Endothelial cell of umbilical vein (primary cell): ENCODE measurements at regions not wholly inside any gene's neighbourhood (a gene's known extent, or its start where the extent isn't known, plus 50 kb on each side); places are given as distances from the start of the nearest gene placed in this dataset.

ENCODE experiments used
- BruUV-seq: library from RNA; stranded (reverse); fragments of 400-500 nt; replicated peaks from 2 replicates; lab custom pipeline; 2021; lab: Mats Ljungman, UMichigan
- CTCF ChIA-PET: fragments of 300-600, 350-600 bp; sonication (Branson Sonifier 250); formaldehyde crosslinking; loops from one replicate; lab custom pipeline; 2021; ENCODE audit warnings: antibody characterized with exemption, inconsistent platforms; lab: Charles Lee
- POLR2A ChIA-PET: fragments of 300-600, 350-600 bp; sonication (Branson Sonifier 250); formaldehyde crosslinking; loops from one replicate; lab custom pipeline; 2021; ENCODE audit warnings: antibody characterized with exemption, inconsistent platforms; lab: Charles Lee
- DNase-seq: peaks from one replicate; pipeline ENCODE4 v3.0.0-alpha.2; 2011; ENCODE audit warnings: low read depth, low spot score
- FAIRE-seq: peaks from 2 replicates; lab custom pipeline; 2011; peaks lifted over from hg19 to GRCh38; lab: Jason Lieb, UNC
- H2AFZ ChIP-seq: 2 replicates; pipeline ENCODE4 v1.6.0; 2012; ENCODE audit warnings: low read depth, low read length, control low read depth, inconsistent platforms
- H3K27ac ChIP-seq: 2 replicates; pipeline ENCODE4 v1.5.1; 2011; ENCODE audit warnings: low read depth, mild to moderate bottlenecking, control low read depth, low read length, moderate library complexity; ENCODE audit not compliant: insufficient read depth
- H3K27me3 ChIP-seq, 2 experiments: 2 replicates each; pipeline versions ENCODE4 v1.6.0 to v1.6.1; 2011; ENCODE audit warnings: low read length in 2 of 2, mixed read lengths in 1 of 2; ENCODE audit not compliant: control insufficient read depth in 2 of 2, insufficient read depth in 2 of 2
- H3K36me3 ChIP-seq, 2 experiments: 2 replicates in 1 of 2; 3 replicates in 1 of 2; pipeline ENCODE4 v1.5.1; 2011; ENCODE audit warnings: low read length in 2 of 2, mild to moderate bottlenecking in 1 of 2, moderate library complexity in 1 of 2; ENCODE audit not compliant: control insufficient read depth in 2 of 2, insufficient read depth in 2 of 2; ENCODE audit errors: extremely low read depth in 1 of 2
- H3K4me1 ChIP-seq: 3 replicates; pipeline ENCODE4 v1.5.1; 2011; ENCODE audit warnings: mild to moderate bottlenecking, low read length; ENCODE audit not compliant: control insufficient read depth, insufficient read depth; ENCODE audit errors: extremely low read depth
- H3K4me2 ChIP-seq: 2 replicates; pipeline ENCODE4 v1.6.1; 2011; ENCODE audit warnings: low read length, control low read depth, mixed read lengths; ENCODE audit not compliant: insufficient read depth
- H3K4me3 ChIP-seq, 3 experiments: fragments of 200-600 bp in 1 of 3; sonication (generic), shearing (Covaris generic) in 1 of 3; replicated peaks in 1 of 3; 2 replicates each; pipeline ENCODE4 v1.5.1; 2011 to 2016; ENCODE audit warnings: control low read depth in 3 of 3, low read length in 3 of 3, mild to moderate bottlenecking in 2 of 3, inconsistent platforms in 1 of 3, low read depth in 1 of 3, moderate library complexity in 1 of 3; ENCODE audit not compliant: insufficient read depth in 1 of 3
- H3K79me2 ChIP-seq: 2 replicates; pipeline ENCODE4 v1.6.0; 2012; ENCODE audit warnings: low read length, inconsistent platforms; ENCODE audit not compliant: control insufficient read depth, insufficient read depth
- H3K9ac ChIP-seq: replicated peaks from 2 replicates; pipeline ENCODE3; 2011; ENCODE audit warnings: low read length, control low read depth; ENCODE audit not compliant: insufficient read depth; ENCODE audit errors: extremely low read depth
- H3K9me1 ChIP-seq: replicated peaks from 3 replicates; pipeline ENCODE4 v1.6.0; 2011; ENCODE audit warnings: mild to moderate bottlenecking, low read length; ENCODE audit not compliant: control insufficient read depth, insufficient read depth; ENCODE audit errors: extremely low read depth
- H3K9me3 ChIP-seq: replicated peaks from 2 replicates; pipeline ENCODE4 v1.5.1; 2012; ENCODE audit warnings: low read length, inconsistent platforms; ENCODE audit not compliant: control insufficient read depth, insufficient read depth
- H4K20me1 ChIP-seq: replicated peaks from 2 replicates; pipeline ENCODE3; 2011; ENCODE audit warnings: mild to moderate bottlenecking, low read length; ENCODE audit not compliant: control insufficient read depth, insufficient read depth; ENCODE audit errors: extremely low read depth
- MYC ChIP-seq: IDR thresholded peaks from one replicate; pipeline ENCODE4 v1.6.1; 2011; ENCODE audit warnings: mild to moderate bottlenecking, low read depth, low read length
- POLR2A ChIP-seq: IDR thresholded peaks from 2 replicates; pipeline ENCODE4 v1.6.1; 2012; ENCODE audit warnings: low read depth, mild to moderate bottlenecking, control low read depth, low read length
- dilution Hi-C: fragments of 300-500 bp; cut with MboI; formaldehyde crosslinking; loops from one replicate; pipeline ENCODE4 v1.15.0; 2019; ENCODE audit warnings: low sequenced_read_pairs; ENCODE audit not compliant: extremely low pct_ligation_motif_present
- intact Hi-C: fragments of 100-400 bp; cut with micrococcal nuclease; formaldehyde crosslinking; loops from one replicate; pipeline ENCODE4 v1.10.0; 2022

GRCh38 chr4:164617426-164617825, 136.5 kb upstream of the SMIM31 start:
- DNase-seq (no peak), FAIRE-seq (no peak)
- Histone ChIP-seq H3K9ac (no peak overlapping the region), H3K79me2 (no peaks in the 10 kb centered on the region), H3K4me3 (no peak overlapping the region), H3K9me3 (peaks cover 2% of the 10 kb centered on the region), H3K4me2 (no peak overlapping the region), H3K27me3 (no peaks in the 10 kb centered on the region), H3K4me1 (no peaks in the 10 kb centered on the region), H3K36me3 (no peaks in the 10 kb centered on the region), H3K27ac (no peak overlapping the region), H3K9me1 (no peaks in the 10 kb centered on the region), H4K20me1 (no peaks in the 10 kb centered on the region), H2AFZ (no peak overlapping the region)
- no peak for TF ChIP-seq POLR2A
- no peak for TF ChIP-seq MYC
- CTCF ChIA-PET = no interaction called here
- dilution Hi-C loops (no loop called here), intact Hi-C loops (no loop called here)
- BruUV-seq = no TSS peak
- POLR2A ChIA-PET = no interaction called here

DNA sequence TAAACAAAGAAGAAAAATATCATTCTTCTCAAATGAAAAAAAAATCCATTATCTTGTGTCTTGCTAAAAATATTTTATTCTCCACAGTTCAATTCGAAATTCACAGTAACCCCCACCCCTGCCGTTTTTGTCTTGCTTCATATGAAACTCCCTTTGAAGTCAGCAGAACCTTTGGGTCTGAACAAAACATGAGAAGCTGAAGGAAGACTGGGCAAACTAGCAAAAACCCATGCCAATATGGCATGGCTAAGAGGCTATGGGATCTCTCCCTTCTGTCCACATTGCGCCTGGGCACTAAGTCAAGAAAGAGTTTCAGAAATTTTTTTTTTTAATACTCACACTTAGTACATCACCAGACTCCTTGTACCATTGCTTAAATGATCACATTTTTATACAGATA, 136.0 kb upstream of the SMIM31 start:
- no peak for TF ChIP-seq POLR2A
- DNase-seq (no peak), FAIRE-seq (no peak)
- Histone ChIP-seq H3K9me1 (no peaks in the 10 kb centered on the region), H3K9ac (no peak overlapping the region), H3K4me1 (no peaks in the 10 kb centered on the region), H3K9me3 (peaks cover 2% of the 10 kb centered on the region), H3K79me2 (no peaks in the 10 kb centered on the region), H3K27ac (no peak overlapping the region), H3K4me3 (no peak overlapping the region), H3K27me3 (no peaks in the 10 kb centered on the region), H4K20me1 (no peaks in the 10 kb centered on the region), H2AFZ (no peak overlapping the region), H3K4me2 (no peak overlapping the region), H3K36me3 (no peaks in the 10 kb centered on the region)
- ChIA-PET POLR2A (no interaction called here), CTCF (no interaction called here)
- BruUV-seq = no TSS peak
- dilution Hi-C loops = no loop called here
- intact Hi-C loops = no loop called here
